B cell (primary cell): ENCODE measurements at regions not wholly inside any gene's neighbourhood (a gene's known extent, or its start where the extent isn't known, plus 50 kb on each side); places are given as distances from the start of the nearest gene placed in this dataset.

Experiments
- CTCF ChIP-seq: fragments of 200-600 bp; IDR thresholded peaks from one replicate; pipeline ENCODE4 v1.8.0; 2022; ENCODE audit warnings: antibody characterized with exemption, mild to moderate bottlenecking
- EZH2 ChIP-seq: IDR thresholded peaks from 2 replicates; pipeline ENCODE4 v1.6.1; 2012; ENCODE audit warnings: borderline replicate concordance, low read depth, mild to moderate bottlenecking, moderate library complexity, low read length; ENCODE audit not compliant: insufficient read depth, poor library complexity, severe bottlenecking

- TF ChIP-seq CTCF (no peak), EZH2 (no peak)
Observed at GRCh38 chr7:153188630-153189029, 429.1 kb downstream of the ACTR3B start.
